Stimulated activated CD4-positive, alpha-beta T cell treated with anti-CD3 and anti-CD28 coated beads, Interleukin-12 subunit alpha, Interleukin-12 subunit beta, amount 100 ng/mL, for 24 hours (primary cell): ENCODE measurements at regions not wholly inside any gene's neighbourhood (a gene's known extent, or its start where the extent isn't known, plus 50 kb on each side); places are given as distances from the start of the nearest gene placed in this dataset.
A peak's percentile ranks its signal among the peaks of the same experiment; 100 is the strongest.
"Not testable (repeated sequence)": the region's sequence is repeated elsewhere in the genome, so short reads cannot be mapped to it uniquely, and the experiment has no call there.

Experiments
- DNase-seq, 2 experiments: peaks; one replicate each; pipeline ENCODE4 v3.0.0-alpha.2; 2020; ENCODE audit warnings: low read depth in 2 of 2

DNA sequence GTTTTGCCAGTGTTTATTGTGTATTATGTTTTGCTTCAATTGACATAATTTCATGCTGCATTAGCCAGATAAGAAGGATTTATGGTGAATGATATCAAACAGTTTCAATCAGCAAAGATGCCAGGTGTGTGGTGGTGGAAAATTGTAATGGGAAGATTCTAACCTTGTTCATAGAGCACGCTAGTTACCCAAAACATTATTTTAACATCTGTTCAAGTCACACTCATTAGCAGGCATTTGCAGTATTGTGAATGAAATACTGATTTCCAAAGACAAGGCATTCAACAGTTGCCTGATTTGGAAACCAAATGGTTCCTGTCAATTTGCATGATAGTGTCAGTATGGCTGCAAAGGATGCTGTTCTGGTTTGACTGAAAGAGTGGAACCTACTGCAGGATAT is 129.7 kb downstream of the EPC1 start:
- DNase-seq, result no peak

DNA sequence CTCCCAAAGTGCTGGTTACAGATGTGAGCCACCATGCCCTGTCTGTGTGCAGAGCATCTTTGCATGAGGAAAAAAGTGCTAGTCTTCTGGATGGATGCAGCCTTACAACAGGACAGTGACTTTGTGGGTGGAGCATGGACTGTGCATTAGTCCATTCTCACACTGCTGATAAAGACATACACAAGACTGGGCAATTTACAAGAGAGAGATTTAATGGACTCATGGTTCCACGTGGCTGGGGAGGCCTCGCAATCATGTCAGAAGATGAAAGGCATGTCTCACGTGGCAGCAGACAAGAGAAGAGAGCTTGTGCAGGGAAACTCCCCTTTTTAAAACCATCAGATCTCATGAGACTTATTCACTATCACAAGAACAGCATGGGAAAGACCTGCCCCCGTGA is 133.1 kb downstream of the EPC1 start:
- not testable (repeated sequence) for DNase-seq

DNA sequence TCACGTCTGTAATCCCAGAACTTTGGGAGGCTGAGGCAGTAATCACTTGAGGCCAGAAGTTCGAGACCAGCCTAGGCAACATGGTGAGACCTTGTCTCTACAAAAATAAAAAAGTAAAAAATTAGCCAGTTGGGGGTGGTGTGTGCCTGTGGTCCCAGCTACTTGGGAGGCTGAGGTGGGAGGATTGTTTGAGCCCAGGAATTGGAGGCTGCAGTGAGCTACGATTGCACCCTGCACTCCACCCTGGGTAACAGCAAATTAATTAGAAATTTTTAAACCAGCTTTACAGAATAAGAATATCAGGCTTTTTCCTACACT is 136.0 kb downstream of the EPC1 start:
- DNase-seq, result no peak

DNA sequence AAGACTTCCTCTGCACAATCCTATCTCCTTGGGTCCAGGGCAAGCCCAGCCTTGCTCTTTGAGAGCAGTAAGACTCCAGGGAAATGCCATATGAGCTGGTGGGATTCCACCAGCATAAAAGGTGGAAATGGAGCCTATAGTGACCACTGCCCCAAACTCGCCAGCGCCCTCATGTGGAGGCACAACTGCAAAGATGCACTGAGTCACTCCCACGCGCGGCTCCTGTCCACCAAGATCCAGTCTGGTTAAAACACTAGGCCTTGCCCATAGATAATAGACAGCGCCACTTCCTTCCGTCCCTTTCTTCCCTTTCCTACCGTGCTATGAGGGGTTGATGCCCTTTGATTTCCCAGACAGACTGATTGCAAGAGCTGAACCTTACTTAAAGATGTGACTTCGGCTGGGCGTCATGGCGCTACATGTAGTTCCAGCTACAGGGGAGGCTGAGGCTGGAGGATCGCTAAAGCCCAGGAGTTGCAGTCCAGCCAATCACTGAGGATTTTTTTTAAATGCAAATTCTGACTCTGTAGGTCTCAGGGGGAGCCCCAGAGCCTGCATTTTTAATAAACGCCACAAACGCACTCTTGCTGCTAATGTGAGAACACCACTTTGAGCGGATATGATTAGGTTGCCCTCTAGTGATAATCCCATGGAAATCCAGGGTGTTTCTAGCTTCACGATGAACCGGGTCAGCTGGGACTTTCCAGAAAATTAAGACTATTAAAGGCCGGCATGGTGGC is 136.5 kb downstream of the EPC1 start:
- peak in 1 of 2 experiments; percentile 4 for DNase-seq

DNA sequence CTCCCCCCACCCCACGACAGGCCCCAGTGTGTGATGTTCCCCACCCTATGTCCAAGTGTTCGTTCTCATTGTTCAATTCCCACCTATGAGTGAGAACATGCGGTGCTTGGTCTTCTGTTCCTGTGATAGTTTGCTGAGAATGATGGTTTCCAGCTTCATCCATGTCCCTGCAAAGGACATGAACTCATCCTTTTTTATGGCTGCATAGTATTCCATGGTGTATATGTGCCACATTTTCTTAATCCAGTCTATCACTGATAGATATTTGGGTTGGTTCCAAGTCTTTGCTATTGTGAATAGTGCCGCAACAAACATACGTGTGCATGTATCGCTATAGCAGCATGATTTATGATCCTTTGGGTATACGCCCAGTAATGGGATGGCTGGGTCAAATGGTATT is 139.0 kb downstream of the EPC1 start:
- not testable (repeated sequence) for DNase-seq

DNA sequence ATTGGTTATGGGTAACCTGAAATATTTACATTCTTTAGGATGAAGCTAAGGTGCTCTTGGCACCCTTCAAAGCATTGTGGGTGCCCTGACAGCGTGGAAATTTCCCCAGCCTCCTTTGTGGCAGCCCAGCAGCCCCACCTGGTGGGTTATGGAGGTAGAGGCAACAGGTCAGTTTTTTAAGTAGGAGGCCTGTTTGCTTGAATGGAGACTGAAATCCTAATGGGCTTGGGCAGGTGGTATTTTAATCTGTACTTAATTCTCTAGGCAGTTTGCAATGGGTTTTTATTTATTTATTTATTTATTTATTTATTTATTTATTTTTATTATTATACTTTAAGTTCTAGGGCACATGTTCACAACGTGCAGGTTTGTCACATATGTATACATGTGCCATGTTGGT is 139.4 kb downstream of the EPC1 start:
- peak; percentile 28 to 49 for DNase-seq

DNA sequence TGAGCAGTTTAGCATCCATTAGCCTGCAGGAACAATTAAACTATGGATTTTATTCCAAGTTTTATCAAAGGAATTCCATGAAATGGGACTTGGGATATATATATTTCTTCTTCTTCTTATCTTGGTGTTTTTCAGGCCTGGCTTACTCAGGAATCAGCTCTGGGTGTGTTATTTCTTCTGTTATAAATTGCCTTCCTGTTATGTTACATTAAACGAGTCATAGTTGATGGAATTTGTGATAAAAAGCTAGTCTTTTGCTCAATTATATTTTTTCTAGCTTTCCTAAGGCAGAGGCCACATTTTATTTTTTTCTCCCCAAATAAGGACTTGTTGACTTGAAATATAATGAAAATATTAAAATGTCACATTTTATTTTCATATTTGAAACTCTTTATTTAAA is 141.3 kb downstream of the EPC1 start:
- no peak for DNase-seq

DNA sequence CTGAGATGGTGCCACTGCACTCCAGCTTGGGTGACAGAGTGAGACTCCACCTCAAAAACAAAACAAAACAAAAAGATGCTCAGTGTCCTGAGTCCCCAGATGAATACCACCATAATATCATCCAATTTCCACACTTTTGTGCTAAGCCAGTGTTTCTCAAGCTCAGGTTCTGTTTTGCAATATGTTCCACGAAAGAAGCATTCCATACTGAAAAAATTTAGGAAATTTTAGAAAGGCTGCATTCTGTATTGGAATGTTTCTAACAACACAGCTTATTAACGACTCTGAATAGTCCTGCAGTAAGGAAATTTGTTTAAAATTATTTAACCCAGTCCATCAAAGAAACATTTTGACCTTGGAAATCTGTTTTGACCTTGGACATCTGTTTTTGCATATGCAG is 142.4 kb downstream of the EPC1 start:
- DNase-seq, result no peak

DNA sequence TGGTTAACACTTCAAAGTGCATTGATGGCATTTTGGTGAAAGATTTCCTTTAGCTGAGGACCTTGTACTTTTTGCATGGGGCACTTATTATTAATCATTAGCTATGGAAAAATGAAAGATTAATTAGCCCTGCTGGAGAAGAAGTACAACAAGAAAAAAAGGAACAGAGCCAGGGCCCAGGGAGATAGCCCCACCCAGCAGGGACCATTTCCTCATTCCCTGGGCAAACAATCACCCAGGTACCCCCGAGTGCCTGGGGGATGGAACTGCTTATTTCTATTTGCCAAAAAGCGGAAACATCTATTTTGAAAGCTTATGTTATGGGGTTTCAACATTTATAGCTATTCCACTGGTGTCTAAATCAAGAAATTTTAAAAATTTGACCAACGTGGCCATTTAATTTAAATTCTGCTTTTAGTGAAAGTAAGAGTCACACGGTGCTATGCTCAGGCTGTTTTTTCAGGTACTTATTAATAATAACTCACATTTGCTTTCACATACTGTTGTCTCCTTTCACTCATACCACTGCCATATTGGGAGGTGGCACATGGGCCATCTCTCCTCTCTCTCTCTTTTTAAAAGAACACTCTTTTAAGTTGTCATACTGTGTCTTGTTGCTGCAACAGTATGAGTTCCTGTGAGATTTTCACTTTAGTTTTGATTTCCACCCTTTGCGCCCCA is 143.6 kb upstream of the KIF5B start:
- no peak for DNase-seq

DNA sequence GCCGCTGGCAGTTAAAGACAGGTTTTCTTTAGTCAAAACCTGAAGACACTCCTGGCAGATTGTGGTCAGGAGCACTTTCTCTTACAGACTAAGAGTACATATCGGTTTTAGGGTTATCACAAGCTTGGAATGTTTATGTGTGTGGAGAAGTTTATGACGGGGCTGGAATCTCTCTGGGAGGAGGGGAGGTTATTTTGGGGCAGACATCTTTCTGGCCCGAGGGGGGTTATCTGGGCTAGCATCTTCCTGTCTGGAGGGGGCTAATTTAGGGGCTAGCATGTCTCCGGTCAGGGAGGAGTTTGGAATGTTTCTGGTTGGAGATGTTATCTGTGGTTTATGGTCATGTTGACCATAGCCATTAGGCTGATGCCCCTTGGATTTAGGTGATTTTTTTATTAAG is 141.2 kb upstream of the KIF5B start:
- no peak for DNase-seq

DNA sequence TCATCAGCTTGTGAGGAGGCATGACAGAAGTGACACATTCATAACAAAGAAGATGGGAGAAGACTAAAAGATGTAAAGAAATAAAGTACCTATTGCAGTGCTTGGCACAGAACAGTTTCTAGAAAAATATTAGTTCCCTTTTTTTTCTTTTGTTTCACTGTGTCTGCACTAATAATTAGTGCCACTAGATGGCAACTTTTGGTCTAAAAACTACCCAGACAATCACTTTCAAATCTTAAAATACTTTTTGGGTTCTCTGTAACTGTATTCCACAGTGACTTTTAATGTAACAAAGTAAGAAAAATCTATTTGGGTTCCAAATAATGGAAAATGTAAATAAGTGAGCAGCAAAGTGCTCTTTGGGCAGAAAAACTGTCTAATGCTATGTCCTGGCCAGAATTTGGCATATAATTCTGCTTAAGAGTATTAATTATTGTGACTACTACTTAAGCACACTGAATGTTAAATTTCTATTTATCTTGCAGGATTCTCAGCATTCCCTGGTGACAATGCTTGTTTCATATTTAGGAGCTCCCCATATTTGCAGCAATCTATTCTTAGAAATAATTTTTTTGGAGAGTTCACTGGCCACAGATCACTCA is 134.8 kb upstream of the KIF5B start:
- DNase-seq, result no peak

DNA sequence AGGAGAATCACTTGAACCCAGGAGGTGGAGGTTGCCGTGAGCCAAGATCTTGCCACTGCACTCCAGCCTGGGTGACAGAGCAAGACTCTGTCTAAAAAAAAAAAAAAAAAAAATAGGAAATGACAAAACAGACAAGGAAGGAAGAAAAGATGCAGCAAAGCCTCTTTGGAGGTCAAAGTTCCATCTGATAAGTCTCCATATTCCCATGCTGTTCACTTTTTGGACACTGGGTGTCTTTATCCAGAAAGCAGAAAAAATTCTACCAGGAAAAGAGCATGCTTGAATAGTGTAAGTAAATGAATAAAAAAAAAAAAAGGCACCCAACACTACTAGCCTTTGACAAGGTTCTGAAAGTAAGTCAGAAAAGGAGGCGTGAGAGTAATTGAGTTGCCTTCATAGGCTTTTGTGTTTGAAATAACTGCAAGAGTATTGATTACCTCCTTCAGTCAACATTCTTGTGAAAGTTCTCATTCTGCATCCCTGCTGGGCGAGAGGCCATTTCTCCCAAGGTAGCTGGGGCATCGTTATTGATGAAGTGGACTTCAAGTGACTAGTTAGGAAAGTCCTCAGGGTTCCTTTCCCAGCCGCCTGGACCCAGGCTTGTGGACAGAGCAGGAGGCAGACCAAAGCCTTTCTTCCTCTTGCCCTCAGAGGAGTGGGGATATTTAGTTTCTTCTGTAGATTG is 133.3 kb upstream of the KIF5B start:
- DNase-seq, result no peak

DNA sequence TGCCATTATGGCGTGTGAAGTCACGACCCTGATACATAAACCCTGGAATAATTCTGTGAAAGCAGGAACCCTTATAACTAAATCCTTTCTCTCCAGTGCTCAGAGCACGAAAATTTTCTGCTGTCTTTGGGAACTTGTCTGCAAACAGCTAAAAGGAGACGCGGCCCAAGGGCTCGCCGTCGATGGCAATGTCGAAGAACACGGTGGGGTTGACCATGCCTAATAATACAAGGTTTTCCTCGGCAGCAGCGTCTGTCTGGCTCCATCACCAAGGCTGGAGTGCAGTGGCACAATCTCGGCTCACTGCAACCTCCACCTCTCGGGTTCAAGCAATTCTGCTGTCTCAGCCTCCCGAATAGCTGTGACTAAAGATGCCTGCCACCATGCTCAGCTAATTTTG is 132.4 kb upstream of the KIF5B start:
- not testable (repeated sequence) for DNase-seq

DNA sequence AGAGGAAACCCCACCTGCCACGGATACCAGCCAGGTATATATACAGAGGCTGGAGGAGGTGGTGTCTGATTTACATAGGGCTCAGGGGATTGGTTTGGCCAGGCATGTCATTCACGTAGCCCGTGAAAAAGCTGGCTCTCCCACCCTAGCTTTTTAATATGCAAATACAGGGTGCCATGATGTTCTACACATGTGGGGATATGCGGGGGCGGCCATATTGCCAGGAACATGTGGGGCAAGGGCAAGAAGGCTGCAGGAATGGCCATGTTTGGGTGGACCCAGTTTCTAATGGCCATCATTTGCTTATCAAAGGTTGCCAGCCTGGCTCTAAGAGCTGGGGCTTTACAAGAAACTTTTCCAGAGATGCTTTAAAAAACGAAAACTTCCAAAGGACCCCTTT is 131.5 kb upstream of the KIF5B start:
- DNase-seq, result no peak

DNA sequence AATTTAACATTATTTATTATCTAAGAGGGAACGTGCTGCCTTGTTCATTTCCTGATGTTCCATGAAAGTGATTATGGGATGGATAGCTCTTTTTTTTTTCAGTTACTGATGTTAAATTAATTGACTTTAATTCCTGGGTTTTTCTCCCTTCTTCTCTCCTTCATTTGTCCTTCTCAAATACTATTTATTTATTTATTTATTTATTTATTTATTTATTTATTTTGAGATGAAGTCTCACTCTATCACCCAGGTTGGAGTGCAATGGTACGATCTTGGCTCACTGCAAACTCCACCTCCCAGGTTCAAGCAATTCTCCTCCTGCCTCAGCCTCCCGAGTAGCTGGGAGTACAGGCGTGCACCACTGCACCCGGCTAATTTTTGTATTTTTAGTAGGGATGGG is 127.4 kb upstream of the KIF5B start:
- not testable (repeated sequence) for DNase-seq

DNA sequence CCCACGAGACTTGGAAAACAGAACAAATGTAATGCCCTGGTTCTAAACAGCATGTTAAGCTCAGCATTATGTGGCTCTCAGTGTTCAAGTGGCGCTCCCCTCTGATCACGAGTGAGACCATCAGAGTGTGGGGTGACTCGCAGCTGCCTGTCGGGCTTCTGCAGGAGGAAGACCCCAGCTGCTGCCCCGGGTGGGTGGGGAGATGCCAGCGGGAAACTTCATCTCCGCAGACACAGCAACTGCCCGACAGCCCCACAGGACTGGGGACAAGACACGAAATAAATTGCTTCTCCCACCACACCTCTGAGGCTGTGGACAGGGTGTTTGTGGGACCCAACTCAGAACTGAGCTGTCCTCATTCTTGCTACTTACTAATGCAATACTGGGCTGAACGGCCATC is 126.3 kb upstream of the KIF5B start:
- no peak for DNase-seq

DNA sequence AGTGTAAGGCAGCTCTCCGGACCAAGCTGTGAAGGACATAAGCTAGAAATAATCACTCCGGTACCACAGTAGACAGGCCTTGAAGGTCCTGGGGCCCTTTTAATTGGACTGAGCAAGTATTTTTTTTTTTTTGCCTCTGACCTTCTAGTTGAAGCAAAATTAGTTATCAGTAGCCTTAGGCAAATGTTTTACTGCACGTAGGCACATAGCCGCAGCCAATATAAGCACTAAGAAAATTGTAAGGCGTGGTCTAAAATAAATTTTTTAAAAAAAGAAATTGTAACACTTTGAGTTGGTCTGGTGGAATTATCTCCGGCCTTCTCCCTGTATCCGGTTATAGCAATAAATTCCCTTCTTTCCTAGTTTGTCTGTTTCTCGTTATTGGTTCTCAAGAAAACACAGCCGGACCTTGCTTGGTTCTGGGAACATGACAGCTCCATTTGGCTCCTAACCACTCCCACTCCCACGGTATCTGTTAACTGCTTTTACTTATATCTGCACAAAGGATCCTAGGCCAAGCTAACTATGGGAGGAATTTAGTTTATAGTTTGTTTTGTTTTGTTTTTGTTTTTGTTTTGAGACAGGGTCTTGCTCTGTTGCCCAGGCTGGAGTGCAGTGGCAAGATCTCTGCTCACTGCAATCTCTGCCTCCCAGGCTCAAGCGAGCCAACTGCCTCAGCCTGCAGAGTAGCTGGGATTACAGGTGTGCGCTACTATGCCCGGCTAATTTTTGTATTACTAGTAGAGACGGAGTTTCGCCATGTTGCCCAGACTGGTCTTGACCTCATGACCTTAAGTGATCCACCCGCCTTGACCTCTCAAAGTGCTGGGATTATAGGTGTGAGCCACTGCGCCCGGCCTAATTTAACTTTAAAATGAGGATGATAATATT is 124.4 kb upstream of the KIF5B start:
- DNase-seq, result no peak

DNA sequence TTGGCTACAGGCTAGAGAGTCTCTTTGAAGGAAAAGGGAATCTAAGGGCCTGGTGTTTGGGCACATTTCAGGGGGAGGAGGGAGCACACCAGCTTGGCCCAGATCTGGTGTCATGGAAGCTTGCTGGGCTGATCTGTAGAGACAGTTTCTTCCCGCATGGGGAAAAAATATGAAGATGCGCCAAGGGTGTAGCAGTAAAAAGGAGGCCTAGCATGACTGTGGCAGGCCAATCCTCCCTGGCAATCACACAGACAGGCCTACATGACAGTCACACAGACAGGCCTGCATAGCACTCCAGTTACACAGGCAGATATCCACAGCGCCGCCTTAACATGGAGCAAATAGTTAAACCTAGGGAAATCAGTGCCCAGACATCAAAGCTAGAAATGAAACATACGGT is 123.6 kb upstream of the KIF5B start:
- no peak for DNase-seq

DNA sequence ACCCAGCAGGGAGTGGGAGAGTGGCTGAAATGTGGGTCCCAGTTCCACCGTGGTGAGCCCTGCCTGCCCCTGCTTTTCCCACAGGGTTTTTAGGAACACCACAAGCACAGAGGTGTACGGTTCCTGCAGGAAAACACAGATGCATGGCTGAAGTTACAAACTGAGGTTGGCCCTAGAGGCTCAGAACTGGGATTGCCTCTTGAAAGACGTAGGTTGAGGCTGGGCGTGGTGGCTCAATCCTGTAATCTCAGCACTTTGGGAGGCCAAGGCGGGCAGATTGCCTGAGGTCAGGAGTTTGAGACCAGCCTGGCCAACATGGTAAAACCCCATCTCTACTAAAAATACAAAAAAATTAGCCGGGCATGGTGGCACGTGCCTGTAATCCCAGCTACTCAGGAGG is 121.4 kb upstream of the KIF5B start:
- DNase-seq, result not testable (repeated sequence)

DNA sequence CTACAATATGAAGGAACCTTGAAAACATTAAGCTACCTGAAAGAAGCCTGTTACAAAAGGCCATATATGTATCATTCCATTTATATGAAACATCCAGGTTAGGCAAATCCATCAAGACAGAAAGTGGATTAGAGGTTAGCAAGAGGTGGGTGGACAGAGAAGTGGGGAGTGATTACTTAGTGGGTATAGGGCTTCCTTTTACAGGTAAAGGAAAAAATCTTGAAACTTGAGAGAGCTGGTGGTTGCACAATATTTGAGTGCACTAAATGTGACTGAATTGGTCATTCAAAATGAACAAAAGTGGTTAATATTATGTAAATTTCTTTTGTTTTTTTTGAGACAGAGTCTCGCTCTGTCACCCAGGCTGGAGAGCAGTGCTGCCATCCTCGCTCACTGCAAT is 119.4 kb upstream of the KIF5B start:
- DNase-seq, result no peak

DNA sequence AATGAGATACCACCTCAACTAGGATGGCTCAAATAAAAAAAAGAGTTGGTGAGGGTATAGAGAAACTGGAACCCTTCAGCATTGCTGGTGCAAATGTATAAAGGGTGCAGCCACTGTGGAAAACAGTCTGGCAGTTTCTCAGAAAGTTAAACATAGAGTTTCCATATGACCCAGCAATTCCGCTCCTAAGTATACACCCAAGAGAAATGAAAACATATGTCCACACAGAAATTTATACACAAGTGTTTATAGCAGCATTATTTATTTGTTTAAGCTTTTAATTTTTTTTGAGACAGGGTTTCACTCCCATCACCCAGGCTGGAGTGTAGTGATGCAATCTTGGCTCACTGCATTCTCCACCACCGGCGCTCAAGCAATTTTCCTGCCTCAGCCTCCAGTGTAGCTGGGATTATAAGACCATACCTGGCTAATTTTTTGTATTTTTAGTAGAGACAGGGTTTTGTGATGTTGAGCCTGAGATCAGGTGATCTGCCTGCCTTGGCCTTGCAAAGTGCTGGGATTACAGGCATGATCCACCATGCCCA is 118.2 kb upstream of the KIF5B start:
- no peak for DNase-seq

DNA sequence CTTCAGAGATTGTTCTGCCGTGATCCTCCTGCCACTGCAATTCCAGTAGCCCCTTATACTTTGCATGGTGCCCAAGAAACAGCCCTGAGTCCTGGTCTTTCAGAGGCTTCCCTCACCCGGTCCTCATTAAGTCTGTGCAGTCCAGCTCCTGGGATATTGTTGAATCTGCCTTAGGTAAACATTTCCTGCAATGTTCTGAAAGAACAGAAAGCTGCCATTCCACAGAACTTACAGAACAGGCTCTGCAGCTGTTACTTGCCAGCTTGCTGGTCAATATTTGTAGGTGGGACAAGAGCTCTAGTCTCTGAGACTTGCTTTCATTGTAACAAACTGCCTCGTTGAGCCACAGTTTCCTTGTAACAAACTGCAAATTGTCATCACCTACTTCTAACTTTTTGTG is 115.0 kb upstream of the KIF5B start:
- DNase-seq, result no peak
